ENCODE measurements at regions not wholly inside any gene's neighbourhood (a gene's known extent, or its start where the extent isn't known, plus 50 kb on each side); places are given as distances from the start of the nearest gene placed in this dataset.

DNA sequence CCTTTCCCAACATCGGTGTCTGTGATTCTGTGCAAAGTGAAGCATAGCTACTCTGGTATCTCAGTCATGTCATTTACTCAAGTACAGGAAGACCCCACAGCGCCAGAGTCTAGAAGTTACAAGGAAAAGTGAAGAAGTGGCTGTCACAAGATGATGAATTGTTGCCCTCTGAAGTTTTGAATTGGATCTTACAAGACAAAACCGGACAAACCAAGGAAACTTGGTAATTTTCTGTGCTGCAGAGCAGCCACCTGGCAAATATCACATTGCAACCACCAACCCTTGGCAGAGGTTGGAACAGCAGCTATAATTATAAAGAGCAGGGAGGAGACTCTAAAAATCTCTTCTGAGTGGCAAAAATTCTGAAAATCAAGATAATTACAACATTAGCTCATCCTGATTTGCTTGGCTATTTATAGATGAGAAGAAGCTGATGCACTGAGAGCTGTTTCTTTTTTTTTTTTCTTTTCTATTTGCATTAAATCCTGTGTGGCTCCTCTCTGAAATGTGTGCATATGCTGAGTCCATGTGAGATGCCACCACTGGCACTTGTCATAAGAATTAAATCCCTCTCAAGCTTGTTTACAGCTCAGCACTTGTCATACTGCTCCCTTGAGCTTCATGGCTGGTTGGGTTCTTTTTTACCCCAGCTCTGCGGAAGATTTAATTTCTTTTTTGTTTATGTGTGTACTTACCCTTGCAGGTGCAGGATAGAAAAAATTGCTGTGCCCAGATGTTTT is 68.0 kb upstream of the MNS1 start:
- DNase-seq = no peak
- CTCF ChIA-PET = no interaction called here
- Mint-ChIP-seq H3K4me1 (ENCODE audit: low read depth, unreplicated experiment) (no peaks in the 10 kb centered on the region), H3K4me3 (ENCODE audit: low read depth, unreplicated experiment) (no peak overlapping the region), H3K36me3 (ENCODE audit: insufficient read depth, unreplicated experiment) (no peaks in the 10 kb centered on the region), H3K9me3 (ENCODE audit: low read depth, unreplicated experiment) (no peaks in the 10 kb centered on the region), H3K27me3 (ENCODE audit: unreplicated experiment) (peaks cover 15% of the 10 kb centered on the region), H3K27ac (ENCODE audit: unreplicated experiment) (no peak overlapping the region)
- intact Hi-C loops (cut with micrococcal nuclease; ENCODE audit: unreplicated experiment) = no loop called here
- no TSS peak for BruUV-seq (replicated peaks)
- TF ChIP-seq, protein P1, sequence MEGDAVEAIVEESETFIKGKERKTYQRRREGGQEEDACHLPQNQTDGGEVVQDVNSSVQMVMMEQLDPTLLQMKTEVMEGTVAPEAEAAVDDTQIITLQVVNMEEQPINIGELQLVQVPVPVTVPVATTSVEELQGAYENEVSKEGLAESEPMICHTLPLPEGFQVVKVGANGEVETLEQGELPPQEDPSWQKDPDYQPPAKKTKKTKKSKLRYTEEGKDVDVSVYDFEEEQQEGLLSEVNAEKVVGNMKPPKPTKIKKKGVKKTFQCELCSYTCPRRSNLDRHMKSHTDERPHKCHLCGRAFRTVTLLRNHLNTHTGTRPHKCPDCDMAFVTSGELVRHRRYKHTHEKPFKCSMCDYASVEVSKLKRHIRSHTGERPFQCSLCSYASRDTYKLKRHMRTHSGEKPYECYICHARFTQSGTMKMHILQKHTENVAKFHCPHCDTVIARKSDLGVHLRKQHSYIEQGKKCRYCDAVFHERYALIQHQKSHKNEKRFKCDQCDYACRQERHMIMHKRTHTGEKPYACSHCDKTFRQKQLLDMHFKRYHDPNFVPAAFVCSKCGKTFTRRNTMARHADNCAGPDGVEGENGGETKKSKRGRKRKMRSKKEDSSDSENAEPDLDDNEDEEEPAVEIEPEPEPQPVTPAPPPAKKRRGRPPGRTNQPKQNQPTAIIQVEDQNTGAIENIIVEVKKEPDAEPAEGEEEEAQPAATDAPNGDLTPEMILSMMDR (IDR thresholded peaks at IDR 0.05; ENCODE audit: unreplicated experiment) = no peak

DNA sequence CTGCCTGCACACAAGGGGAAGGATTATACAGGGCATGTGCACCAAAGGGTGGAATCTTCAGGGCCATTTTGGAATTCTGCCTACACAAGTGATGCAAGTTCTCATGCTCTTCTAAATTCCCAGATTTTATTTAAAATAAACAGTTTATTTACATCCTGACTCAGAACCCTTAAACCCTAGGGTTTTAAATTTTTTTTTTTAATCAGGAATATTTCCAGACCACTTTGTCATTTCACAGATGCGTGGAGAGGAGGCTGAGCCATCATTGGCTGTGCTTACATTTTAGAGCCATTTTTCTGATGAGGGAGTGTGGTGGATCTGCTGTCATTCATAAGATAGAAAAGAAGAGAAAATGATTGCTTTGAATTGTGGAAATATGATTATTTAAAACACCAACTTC is 65.2 kb upstream of the MNS1 start:
- Mint-ChIP-seq H3K9me3 (ENCODE audit: low read depth, unreplicated experiment) (no peaks in the 10 kb centered on the region), H3K27me3 (ENCODE audit: unreplicated experiment) (peaks cover 32% of the 10 kb centered on the region), H3K27ac (ENCODE audit: unreplicated experiment) (no peak overlapping the region), H3K36me3 (ENCODE audit: insufficient read depth, unreplicated experiment) (no peaks in the 10 kb centered on the region), H3K4me3 (ENCODE audit: low read depth, unreplicated experiment) (no peak overlapping the region), H3K4me1 (ENCODE audit: low read depth, unreplicated experiment) (no peaks in the 10 kb centered on the region)
- CTCF ChIA-PET = no interaction called here
- DNase-seq = no peak
- TF ChIP-seq, protein P1 (IDR thresholded peaks at IDR 0.05; ENCODE audit: unreplicated experiment) = no peak
- intact Hi-C loops (cut with micrococcal nuclease; ENCODE audit: unreplicated experiment) = no loop called here
- no TSS peak for BruUV-seq (replicated peaks)

- H3K4me1 Mint-ChIP-seq (ENCODE audit: low read depth, unreplicated experiment) = no peaks in the 10 kb centered on the region
- CTCF ChIA-PET = no interaction called here
These were observed 63.2 kb upstream of the MNS1 start for GRCh38 chr15:56528136-56528535.

DNA sequence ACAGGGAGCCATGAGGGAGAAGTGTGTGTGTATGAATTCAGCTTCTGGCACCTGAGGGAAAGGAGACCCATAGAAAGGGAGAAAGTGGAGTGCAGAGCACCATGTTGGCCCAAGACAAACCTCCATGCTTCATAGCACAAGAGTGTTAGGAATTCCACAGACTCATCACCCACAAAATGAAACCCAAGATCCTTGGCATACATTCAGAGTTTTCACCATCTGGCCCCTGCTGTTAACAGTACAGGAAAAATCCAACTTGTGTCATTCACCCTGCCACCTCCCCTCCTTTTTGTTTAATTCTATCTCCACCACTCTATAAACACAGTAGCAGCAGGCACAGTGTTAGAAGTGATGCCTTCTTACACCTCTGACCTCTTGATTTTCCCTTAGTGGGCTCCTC is 60.0 kb upstream of the MNS1 start:
- Mint-ChIP-seq H3K27ac (ENCODE audit: unreplicated experiment) (no peak overlapping the region), H3K27me3 (ENCODE audit: unreplicated experiment) (peaks cover 44% of the 10 kb centered on the region), H3K9me3 (ENCODE audit: low read depth, unreplicated experiment) (no peaks in the 10 kb centered on the region), H3K4me1 (ENCODE audit: low read depth, unreplicated experiment) (no peaks in the 10 kb centered on the region), H3K36me3 (ENCODE audit: insufficient read depth, unreplicated experiment) (no peaks in the 10 kb centered on the region), H3K4me3 (ENCODE audit: low read depth, unreplicated experiment) (no peak overlapping the region)
- BruUV-seq (replicated peaks) = no TSS peak
- TF ChIP-seq, protein P1 (IDR thresholded peaks at IDR 0.05; ENCODE audit: unreplicated experiment) = no peak
- intact Hi-C loops (cut with micrococcal nuclease; ENCODE audit: unreplicated experiment) = no loop called here
- CTCF ChIA-PET = no interaction called here
- DNase-seq = no peak

More at GRCh38 chr15:56528136-56528535, 63.2 kb upstream of the MNS1 start:
- Mint-ChIP-seq H3K4me3 (ENCODE audit: low read depth, unreplicated experiment) (no peak overlapping the region), H3K27ac (ENCODE audit: unreplicated experiment) (no peak overlapping the region), H3K27me3 (ENCODE audit: unreplicated experiment) (peaks cover 44% of the 10 kb centered on the region), H3K9me3 (ENCODE audit: low read depth, unreplicated experiment) (no peaks in the 10 kb centered on the region), H3K36me3 (ENCODE audit: insufficient read depth, unreplicated experiment) (no peaks in the 10 kb centered on the region)
- BruUV-seq (replicated peaks) = no TSS peak
- TF ChIP-seq, protein P1 (IDR thresholded peaks at IDR 0.05; ENCODE audit: unreplicated experiment) = no peak
- intact Hi-C loops (cut with micrococcal nuclease; ENCODE audit: unreplicated experiment) = no loop called here
- DNase-seq = no peak

Measured in Calu3 (cell line).